ENCODE measurements at regions not wholly inside any gene's neighbourhood (a gene's known extent, or its start where the extent isn't known, plus 50 kb on each side); places are given as distances from the start of the nearest gene placed in this dataset.

DNA sequence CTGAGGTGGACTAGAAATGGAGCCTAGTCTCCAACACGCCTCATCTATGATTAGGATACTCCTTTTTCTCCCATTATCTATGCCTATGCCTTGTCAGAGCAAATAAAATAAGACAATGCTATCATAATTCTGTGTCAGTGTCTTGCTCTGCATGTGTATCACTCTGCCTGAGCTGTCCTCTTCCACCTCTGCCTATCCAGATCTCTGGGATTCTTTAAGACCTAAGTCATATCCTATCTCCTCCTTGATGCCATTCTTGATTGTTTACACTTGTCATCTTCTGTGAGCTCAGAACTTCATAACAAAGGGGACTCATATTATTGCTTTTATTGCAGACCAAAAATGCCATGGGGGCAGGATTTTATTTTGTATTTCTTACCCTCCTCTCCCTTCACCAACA, 351.2 kb upstream of the C9orf72 start:
- Histone ChIP-seq H4K91ac (ENCODE audit: low read length) (no peak overlapping the region), H2AK5ac (ENCODE audit: low read length, severe bottlenecking) (no peak overlapping the region), H2BK12ac (ENCODE audit: low read length in 2 of 2) (no peak overlapping the region), H3K27me3 (ENCODE audit: control insufficient read depth in 1 of 2, insufficient read depth in 1 of 2, low read length in 2 of 2) (no peaks in the 10 kb centered on the region), H2BK5ac (ENCODE audit: low read depth, low read length, poor library complexity, severe bottlenecking) (no peak overlapping the region), H3K27ac (ENCODE audit: low read length, poor library complexity, severe bottlenecking) (no peak overlapping the region), H3K9ac (ENCODE audit: low read length) (no peak overlapping the region), H2BK15ac (ENCODE audit: low read depth, poor library complexity, severe bottlenecking) (no peak overlapping the region), H2AFZ (ENCODE audit: low read depth, low read length) (no peak overlapping the region), H3K14ac (ENCODE audit: low read length in 2 of 2) (no peak overlapping the region), H3K4me1 (ENCODE audit: control insufficient read depth, insufficient read depth, low read depth, low read length) (no peaks in the 10 kb centered on the region), H3K23ac (ENCODE audit: low read length in 2 of 2) (no peak overlapping the region), H3K4me2 (ENCODE audit: low read length, poor library complexity, severe bottlenecking) (no peak overlapping the region), H2BK120ac (ENCODE audit: low read depth, low read length) (no peak overlapping the region), H3K79me1 (replicated peaks; ENCODE audit: low read length, poor library complexity, severe bottlenecking) (no peaks in the 10 kb centered on the region), H3K4me3 (ENCODE audit: insufficient read depth in 1 of 2, low read depth in 1 of 2, low read length in 2 of 2) (no peak overlapping the region), H3K4ac (ENCODE audit: low read depth in 1 of 2, low read length in 2 of 2) (no peak overlapping the region), H4K8ac (ENCODE audit: low read length) (no peak overlapping the region), H3K36me3 (ENCODE audit: control insufficient read depth in 1 of 2, insufficient read depth in 2 of 2, low read depth in 1 of 2, low read length in 2 of 2) (no peaks in the 10 kb centered on the region), H3K9me3 (ENCODE audit: control insufficient read depth, low read length) (no peaks in the 10 kb centered on the region), H3K18ac (ENCODE audit: low read depth in 1 of 2, low read length in 2 of 2) (no peak overlapping the region)
- no peak for DNase-seq
- 88% methylated on average over 1 of the region's 1 CpG for WGBS

DNA sequence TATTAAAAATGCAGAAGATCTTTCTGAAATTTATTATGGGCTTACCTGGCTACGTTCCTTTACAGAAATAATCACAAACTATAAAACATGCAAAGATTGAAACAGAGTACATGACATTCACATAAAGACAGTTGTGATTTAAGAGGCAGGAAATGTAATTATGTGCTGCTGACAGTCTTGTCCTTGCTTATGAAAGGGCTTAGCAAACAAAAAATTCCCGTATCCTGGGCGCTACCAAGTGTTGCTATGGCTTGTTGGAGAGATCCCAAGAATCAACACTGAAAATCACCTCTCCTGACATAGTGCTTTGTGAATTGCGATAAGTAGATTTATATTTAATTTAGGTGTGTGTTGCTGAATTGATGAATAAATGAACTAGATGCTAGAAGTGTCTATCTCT, 352.5 kb upstream of the C9orf72 start:
- no peak overlapping the region for H2BK5ac ChIP-seq (ENCODE audit: low read depth, low read length, poor library complexity, severe bottlenecking)
- H3K4me1 ChIP-seq (ENCODE audit: control insufficient read depth, insufficient read depth, low read depth, low read length) = no peaks in the 10 kb centered on the region
- no peaks in the 10 kb centered on the region for H3K9me3 ChIP-seq (ENCODE audit: control insufficient read depth, low read length)
- no peak overlapping the region for H2AFZ ChIP-seq (ENCODE audit: low read depth, low read length)
- H3K27ac ChIP-seq (ENCODE audit: low read length, poor library complexity, severe bottlenecking) = no peak overlapping the region
- H3K79me1 ChIP-seq (replicated peaks; ENCODE audit: low read length, poor library complexity, severe bottlenecking) = no peaks in the 10 kb centered on the region
- no peak for DNase-seq
- H2BK120ac ChIP-seq (ENCODE audit: low read depth, low read length) = no peak overlapping the region
- no peak overlapping the region for H2AK5ac ChIP-seq (ENCODE audit: low read length, severe bottlenecking)
- no peak overlapping the region for H3K4me3 ChIP-seq (ENCODE audit: insufficient read depth in 1 of 2, low read depth in 1 of 2, low read length in 2 of 2)
- no peak overlapping the region for H2BK12ac ChIP-seq (ENCODE audit: low read length in 2 of 2)
- 80% methylated on average over 2 of the region's 4 CpGs for whole genome bisulfite sequencing
- H4K8ac ChIP-seq (ENCODE audit: low read length) = no peak overlapping the region
- H3K9ac ChIP-seq (ENCODE audit: low read length) = no peak overlapping the region
- no peak overlapping the region for H3K14ac ChIP-seq (ENCODE audit: low read length in 2 of 2)
- no peak overlapping the region for H2BK15ac ChIP-seq (ENCODE audit: low read depth, poor library complexity, severe bottlenecking)
- no peak overlapping the region for H3K23ac ChIP-seq (ENCODE audit: low read length in 2 of 2)
- no peak overlapping the region for H3K4ac ChIP-seq (ENCODE audit: low read depth in 1 of 2, low read length in 2 of 2)
- H3K36me3 ChIP-seq (ENCODE audit: control insufficient read depth in 1 of 2, insufficient read depth in 2 of 2, low read depth in 1 of 2, low read length in 2 of 2) = no peaks in the 10 kb centered on the region
- no peak overlapping the region for H3K4me2 ChIP-seq (ENCODE audit: low read length, poor library complexity, severe bottlenecking)
- no peaks in the 10 kb centered on the region for H3K27me3 ChIP-seq (ENCODE audit: control insufficient read depth in 1 of 2, insufficient read depth in 1 of 2, low read length in 2 of 2)
- H4K91ac ChIP-seq (ENCODE audit: low read length) = no peak overlapping the region
- no peak overlapping the region for H3K18ac ChIP-seq (ENCODE audit: low read depth in 1 of 2, low read length in 2 of 2)

DNA sequence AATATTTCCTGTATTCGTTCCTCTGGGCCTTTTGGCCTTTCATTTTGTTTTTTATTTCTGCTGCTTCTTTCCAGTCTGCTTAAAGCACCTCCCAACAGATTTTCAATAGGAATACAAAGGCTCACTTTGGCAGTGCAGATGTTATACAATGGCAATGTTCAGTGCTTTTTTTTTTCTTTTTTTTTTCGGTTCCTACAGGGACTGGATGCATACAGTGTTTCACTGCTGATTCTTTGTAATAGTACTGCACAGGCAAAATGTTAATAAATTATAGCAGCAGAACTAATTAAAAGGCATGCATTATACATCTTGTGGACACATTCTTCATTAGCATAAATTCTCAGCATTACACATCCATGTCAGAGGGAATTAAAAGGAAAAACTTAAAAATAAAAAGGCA, 356.6 kb upstream of the C9orf72 start:
- Histone ChIP-seq H3K23ac (ENCODE audit: low read length in 2 of 2) (no peak overlapping the region), H3K27me3 (ENCODE audit: control insufficient read depth in 1 of 2, insufficient read depth in 1 of 2, low read length in 2 of 2) (no peaks in the 10 kb centered on the region), H2BK5ac (ENCODE audit: low read depth, low read length, poor library complexity, severe bottlenecking) (no peak overlapping the region), H2BK120ac (ENCODE audit: low read depth, low read length) (no peak overlapping the region), H3K4ac (ENCODE audit: low read depth in 1 of 2, low read length in 2 of 2) (no peak overlapping the region), H2AK5ac (ENCODE audit: low read length, severe bottlenecking) (no peak overlapping the region), H2BK15ac (ENCODE audit: low read depth, poor library complexity, severe bottlenecking) (no peak overlapping the region), H3K14ac (ENCODE audit: low read length in 2 of 2) (no peak overlapping the region), H3K27ac (ENCODE audit: low read length, poor library complexity, severe bottlenecking) (no peak overlapping the region), H3K36me3 (ENCODE audit: control insufficient read depth in 1 of 2, insufficient read depth in 2 of 2, low read depth in 1 of 2, low read length in 2 of 2) (no peaks in the 10 kb centered on the region), H2BK12ac (ENCODE audit: low read length in 2 of 2) (no peak overlapping the region), H2AFZ (ENCODE audit: low read depth, low read length) (no peak overlapping the region), H3K79me1 (replicated peaks; ENCODE audit: low read length, poor library complexity, severe bottlenecking) (no peaks in the 10 kb centered on the region), H4K91ac (ENCODE audit: low read length) (no peak overlapping the region), H3K4me2 (ENCODE audit: low read length, poor library complexity, severe bottlenecking) (no peak overlapping the region), H3K4me3 (ENCODE audit: insufficient read depth in 1 of 2, low read depth in 1 of 2, low read length in 2 of 2) (no peak overlapping the region), H3K9ac (ENCODE audit: low read length) (no peak overlapping the region), H4K8ac (ENCODE audit: low read length) (no peak overlapping the region), H3K9me3 (ENCODE audit: control insufficient read depth, low read length) (no peaks in the 10 kb centered on the region), H3K18ac (ENCODE audit: low read depth in 1 of 2, low read length in 2 of 2) (no peak overlapping the region), H3K4me1 (ENCODE audit: control insufficient read depth, insufficient read depth, low read depth, low read length) (peaks cover 3% of the 10 kb centered on the region)
- DNase-seq = no peak
- WGBS = 93% methylated on average over 1 of the region's 2 CpGs

DNA sequence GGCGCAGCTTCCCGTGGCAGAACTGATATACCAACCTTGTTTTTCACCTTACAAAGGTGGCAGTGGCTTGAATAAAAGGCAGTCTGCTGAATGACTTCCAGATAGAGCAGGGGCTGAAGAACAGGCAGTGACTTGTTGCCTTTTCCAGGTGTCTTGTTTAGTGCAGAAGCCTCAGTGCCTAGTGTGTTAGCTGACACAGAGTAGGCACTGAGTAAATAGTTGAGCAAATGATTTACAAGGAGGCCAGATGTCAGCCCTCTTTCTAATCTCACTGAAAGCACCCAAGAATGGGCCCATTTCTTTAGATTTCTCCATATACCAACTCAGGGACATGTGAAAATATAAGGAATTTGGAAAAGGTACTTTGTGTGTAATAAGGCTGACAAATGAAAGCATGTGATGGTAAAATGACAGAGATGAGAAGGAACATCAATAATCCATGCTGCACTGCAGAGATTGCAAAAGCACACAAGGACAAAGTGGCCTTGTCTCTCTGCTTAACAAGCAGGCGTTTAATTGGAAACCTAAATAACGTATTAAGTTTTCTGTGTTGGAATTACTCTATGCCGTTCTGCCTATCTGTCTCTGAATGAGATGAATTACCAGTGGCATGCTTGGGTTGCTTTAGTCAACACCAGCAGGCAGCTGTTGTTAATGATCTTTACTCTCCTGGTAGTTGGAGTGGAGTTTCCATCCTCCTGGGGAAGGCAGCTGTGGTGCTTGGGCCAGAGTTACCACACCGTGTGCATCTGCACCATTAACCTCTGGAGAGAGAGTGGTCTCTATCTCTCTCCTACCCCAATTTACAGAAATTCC, 360.1 kb upstream of the C9orf72 start:
- Histone ChIP-seq H3K18ac (ENCODE audit: low read depth in 1 of 2, low read length in 2 of 2) (no peak overlapping the region), H3K4ac (ENCODE audit: low read depth in 1 of 2, low read length in 2 of 2) (no peak overlapping the region), H3K4me1 (ENCODE audit: control insufficient read depth, insufficient read depth, low read depth, low read length) (peaks cover 3% of the 10 kb centered on the region), H3K23ac (ENCODE audit: low read length in 2 of 2) (no peak overlapping the region), H2AFZ (ENCODE audit: low read depth, low read length) (no peak overlapping the region), H3K4me2 (ENCODE audit: low read length, poor library complexity, severe bottlenecking) (no peak overlapping the region), H2AK5ac (ENCODE audit: low read length, severe bottlenecking) (no peak overlapping the region), H3K79me1 (replicated peaks; ENCODE audit: low read length, poor library complexity, severe bottlenecking) (no peaks in the 10 kb centered on the region), H4K8ac (ENCODE audit: low read length) (no peak overlapping the region), H3K9me3 (ENCODE audit: control insufficient read depth, low read length) (no peaks in the 10 kb centered on the region), H3K27ac (ENCODE audit: low read length, poor library complexity, severe bottlenecking) (no peak overlapping the region), H3K36me3 (ENCODE audit: control insufficient read depth in 1 of 2, insufficient read depth in 2 of 2, low read depth in 1 of 2, low read length in 2 of 2) (no peaks in the 10 kb centered on the region), H2BK12ac (ENCODE audit: low read length in 2 of 2) (no peak overlapping the region), H4K91ac (ENCODE audit: low read length) (no peak overlapping the region), H3K9ac (ENCODE audit: low read length) (no peak overlapping the region), H2BK120ac (ENCODE audit: low read depth, low read length) (no peak overlapping the region), H2BK15ac (ENCODE audit: low read depth, poor library complexity, severe bottlenecking) (no peak overlapping the region), H2BK5ac (ENCODE audit: low read depth, low read length, poor library complexity, severe bottlenecking) (no peak overlapping the region), H3K4me3 (ENCODE audit: insufficient read depth in 1 of 2, low read depth in 1 of 2, low read length in 2 of 2) (no peak overlapping the region), H3K14ac (ENCODE audit: low read length in 2 of 2) (no peak overlapping the region), H3K27me3 (ENCODE audit: control insufficient read depth in 1 of 2, insufficient read depth in 1 of 2, low read length in 2 of 2) (no peaks in the 10 kb centered on the region)
- WGBS = 85% methylated on average over 6 of the region's 6 CpGs
- no peak for DNase-seq
